ENCODE measurements at regions not wholly inside any gene's neighbourhood (a gene's known extent, or its start where the extent isn't known, plus 50 kb on each side); places are given as distances from the start of the nearest gene placed in this dataset.
"Not testable (repeated sequence)": the region's sequence is repeated elsewhere in the genome, so short reads cannot be mapped to it uniquely, and the experiment has no call there.

DNA sequence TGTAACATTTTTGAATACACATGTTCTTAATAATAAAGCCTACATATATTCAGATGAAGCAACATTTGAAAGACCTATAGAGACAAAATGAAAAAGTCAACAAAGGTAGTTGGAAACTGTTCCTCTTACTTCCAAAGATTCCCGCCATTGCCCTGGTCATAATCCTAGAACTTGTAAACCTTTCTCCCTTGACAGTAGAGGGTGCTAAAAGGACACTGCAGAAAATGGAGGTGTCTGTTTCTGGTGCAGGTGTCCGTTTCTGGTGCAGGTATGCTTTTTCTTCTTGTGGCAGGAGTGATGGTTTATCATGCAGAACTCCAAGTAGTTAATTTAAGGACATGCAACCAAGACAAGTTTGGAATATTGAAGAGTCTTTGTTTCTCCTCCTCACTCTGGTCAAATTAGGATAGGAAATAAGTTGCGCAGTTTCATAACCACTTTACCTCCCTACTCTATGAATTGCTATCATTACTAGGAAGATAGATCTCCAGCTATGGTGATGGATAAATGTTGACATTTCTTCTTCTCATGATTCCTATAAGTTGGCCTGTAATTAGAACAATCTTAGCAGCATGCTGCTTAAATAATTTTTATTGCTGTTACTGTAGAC, 56.0 kb upstream of the FAM174A start:
- DNase-seq = peak; percentile 5

DNA sequence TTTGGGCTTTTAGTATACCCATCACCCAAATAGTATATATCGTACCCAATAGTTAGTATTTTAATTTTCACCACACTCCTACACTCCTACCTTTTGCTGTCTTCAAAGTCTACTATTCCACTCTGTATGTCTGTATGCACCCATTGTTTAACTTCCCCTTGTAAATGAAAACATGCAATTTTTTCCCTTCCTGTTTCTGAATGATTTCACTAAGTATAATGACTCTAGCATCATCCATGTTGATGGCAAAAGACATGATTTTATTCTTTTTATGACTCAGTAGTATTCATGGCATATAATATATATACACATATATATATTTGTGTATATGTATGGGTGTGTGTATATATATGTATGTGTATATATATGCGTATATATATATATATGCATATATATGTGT, 63.1 kb upstream of the FAM174A start:
- DNase-seq = no peak

DNA sequence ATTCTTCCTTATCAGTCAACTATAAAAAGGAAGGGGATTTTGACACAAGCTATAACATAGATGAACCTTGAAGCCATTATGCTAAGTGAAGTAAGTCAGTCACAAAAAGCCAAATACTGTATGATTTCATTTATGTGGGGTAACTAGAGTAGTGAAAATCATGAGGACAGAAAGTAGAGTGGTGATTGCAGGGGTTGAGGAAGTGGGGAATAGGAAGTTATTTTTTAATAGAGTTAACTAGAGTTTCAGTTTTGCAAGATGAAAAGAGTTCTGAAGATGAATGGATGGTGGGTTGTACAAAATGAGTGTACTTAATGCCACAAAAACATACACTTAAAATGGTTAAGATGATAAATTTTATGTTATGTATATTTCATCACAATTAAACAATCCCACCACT, 65.4 kb upstream of the FAM174A start:
- no peak for DNase-seq

DNA sequence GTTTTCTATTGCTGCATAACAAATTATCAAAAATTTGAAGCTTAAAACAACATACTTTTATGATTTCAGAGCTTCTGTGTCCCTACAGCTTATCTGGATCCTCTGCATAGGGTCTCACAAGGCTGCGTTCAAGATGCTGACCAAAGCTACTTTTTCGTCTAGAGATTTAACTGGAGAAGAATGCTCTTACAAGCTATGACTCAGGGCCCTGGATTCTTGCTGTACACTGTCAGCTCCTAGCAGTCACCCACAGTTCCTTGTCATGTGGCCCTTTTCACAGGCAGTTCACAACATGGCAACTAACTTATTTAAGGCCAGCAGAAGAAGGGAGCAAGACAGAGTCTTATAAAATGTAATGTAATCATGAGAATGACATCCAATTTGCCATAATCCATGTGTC, 70.8 kb upstream of the FAM174A start:
- DNase-seq = no peak

DNA sequence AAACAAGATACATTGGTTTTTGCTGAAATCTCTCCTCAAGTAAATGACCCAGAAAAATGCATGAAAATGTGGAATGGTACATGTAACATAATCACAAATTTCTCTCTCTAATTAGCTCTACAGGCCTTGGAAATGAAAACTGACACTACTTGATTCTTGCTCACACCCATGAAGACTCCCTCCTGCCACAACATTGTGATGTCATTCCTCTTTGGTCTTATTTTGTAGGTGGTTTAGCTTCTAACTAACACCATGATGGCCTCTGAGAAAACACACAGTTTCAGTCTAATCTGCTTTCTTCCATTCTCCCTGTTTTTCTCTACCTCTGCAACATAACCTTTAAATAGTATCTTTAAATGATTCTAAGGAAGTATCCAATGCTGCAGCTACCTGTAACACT, 78.6 kb upstream of the FAM174A start:
- DNase-seq = no peak

DNA sequence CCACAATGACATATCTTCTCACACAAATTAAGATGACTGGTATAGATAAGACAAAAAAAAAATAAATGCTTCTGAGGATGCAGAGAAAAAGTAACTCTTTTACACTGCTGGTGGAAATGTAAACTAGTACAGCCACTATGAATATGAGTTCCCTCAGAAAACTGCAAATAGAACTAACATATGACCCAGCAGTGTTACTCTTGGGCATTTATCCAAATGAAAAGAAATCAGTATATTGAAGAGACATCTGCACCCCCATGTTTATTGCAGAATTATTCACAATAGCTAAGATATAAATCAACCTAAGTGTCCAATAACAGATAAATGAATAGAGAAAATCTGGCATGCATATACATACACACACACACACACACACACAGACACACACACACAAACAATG, 83.0 kb upstream of the FAM174A start:
- no peak for DNase-seq

DNA sequence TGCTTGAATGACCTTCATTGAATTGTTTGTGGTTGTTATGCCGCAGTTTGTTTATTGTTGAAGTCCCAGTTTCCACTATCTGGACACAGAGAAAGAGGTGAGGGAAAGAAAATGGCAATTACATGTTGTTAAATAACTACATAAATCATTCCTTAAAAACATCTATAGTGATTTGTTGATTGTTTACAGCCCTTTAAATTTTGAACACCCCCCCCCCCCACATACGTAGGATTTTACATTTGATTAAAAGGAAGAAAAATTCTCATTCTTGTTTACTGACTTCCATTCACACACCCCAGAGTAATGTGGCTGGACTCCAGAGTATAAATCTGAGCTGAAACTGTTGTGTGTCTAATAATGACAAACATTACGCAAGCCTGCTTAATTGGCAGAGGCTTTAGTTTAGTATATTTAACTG, 87.1 kb upstream of the FAM174A start:
- no peak for DNase-seq

DNA sequence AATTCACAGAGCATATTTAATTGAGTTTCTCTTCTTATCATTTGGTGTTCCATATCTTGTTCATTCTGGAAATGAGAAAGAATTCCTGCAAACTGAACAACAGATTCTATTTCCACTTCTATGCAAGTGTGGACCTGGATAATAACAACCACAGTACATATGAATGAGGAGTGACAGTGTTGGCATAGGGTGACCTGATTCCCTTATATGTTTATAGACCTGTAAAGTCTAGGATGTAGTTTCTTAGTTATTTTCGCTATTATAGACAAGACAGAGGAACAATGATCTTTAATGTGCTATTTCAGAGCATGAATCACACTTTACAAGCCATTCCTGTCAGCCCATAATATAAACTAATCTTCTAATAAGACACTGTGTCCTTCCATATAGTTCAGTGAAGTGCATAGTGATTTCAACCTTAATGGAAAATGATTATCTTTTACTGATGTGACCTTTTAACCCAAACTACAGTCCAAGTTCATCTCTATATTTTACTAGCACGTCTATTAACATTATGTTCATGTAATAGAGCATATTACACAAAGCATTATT, 88.2 kb upstream of the FAM174A start:
- no peak for DNase-seq

DNA sequence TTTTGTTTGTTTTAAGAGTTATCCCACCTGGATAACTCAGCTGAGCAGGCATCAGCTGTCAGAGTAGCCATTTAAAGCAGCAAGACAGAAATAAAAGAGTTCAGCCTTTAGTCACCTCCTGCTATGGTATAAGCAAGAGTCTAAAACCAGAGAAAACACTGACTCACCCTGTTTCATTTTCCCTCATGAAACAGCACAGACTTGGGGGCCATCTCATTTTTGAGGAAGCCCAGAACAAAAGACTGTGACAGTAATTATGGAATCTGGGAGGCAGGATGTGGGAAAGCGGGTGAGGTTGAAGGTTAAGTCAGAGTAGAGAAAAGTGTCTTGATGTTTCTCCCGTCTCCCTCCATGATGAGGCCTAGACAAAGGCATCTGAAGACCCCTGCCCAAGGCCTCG, 90.2 kb upstream of the FAM174A start:
- DNase-seq = no peak

DNA sequence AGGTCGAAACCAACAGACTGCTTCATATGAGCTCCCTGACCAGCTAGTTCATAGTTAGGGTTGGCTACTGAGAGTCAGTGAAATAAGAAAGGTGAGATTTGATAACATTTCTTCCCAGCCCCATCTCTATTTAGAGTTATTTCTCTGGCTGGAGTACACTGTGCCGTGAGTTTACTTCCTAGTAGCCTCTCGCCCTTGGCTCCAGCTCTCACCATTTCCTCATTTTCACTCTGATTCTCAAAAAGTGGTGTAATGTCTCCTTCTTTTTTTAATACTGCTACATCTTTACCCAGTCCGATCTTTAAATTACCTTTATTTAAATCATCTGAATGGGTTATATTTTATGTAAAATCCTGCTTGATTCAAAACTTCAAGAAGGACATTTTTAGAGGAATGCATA, 100.4 kb upstream of the FAM174A start:
- no peak for DNase-seq

DNA sequence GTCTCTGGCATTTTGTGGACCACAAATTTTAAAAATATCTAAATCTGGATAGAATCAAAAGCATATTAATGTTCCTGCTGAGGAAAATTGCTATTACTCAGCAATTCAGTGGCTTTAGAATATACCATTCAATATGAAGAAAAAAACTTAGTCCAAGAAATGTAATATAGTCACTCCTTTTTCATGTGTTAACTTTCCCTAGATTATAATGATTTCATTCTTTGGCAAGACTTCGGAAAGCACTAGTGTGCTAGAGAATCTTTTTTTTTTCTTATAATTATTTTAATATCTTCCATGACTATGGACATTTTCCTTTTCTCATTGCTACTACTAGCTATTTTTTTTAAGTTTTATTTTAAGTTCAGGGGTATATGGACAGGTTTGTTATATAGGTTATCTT, 102.4 kb upstream of the FAM174A start:
- DNase-seq = no peak

DNA sequence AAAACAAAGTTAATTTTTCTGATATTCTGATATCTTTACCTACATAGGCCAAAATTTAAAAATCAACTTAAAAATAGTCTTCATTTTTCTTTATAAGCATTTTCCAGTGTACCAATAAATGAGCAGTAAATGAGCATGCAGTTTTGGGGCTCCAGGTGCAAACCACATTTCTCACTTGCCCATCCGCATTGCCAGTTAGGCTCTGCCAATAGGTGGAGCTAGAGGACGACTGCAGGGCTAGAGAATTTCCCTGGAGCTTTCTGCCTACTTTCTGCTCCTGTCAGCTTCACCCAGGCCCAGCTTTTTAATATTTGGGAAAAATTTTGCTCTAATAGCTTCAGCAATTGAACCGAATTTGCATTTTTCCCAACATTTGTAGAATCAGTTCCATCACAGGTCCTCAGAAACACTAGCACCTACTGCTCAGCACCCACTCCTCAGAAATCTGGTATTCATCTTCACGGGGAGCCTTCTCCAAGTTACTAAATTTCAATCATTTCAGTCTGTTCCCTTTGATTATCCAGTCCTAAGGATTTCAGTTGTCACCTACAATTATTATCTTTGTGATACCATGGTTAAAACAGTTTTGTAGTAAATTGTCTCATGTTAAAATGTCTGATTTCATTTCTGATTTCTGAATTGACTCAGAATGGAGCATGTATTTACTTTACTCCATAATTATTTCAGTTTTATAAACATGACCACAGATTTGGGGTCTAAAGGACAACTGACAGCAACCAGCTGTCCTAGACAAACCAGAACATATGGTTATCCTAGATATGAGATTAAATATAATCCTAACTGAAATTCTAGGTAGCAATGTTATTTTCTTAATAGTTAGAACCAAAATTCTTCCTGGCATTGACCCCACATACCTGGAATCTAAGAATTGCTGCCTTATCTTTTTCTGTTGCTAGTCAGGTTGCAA, 104.6 kb upstream of the FAM174A start:
- peak; percentile 4 for DNase-seq

DNA sequence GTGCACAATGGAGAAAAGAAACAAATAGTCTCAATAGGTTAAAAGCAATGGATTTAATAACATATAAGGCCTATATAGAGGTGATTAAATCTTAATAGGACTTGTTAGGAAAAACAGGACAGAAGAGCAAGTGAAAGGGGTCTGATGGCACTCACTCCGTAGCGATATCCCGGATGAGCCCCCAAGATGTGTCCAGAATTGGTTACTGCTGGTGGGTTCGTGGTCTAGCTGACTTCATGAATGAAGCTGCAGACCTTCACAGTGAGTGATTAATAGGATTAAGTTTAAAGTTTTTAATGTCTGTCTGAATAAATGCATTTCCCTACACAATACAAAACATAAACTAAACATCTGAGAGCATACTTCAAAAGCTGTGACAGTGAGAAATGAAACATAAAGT, 110.4 kb upstream of the FAM174A start:
- no peak for DNase-seq

DNA sequence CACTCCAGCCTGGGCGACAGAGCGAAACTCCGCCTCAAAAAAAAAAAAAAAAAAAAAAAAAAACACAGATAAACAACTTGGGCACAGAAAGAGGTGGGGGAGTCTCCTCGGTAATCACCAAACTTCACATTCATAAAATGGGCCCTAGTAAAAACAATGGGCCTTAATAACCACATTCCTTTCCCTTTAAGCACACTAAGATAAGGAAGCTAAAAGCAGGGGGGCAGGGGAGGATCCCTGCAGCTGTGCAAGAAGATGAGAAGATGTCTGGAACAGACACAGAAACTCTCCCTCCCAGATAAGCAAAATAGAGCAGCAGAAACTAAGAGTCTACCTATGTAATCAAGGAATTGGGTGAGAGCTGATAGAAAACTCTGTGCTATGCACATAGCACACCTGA, 111.2 kb upstream of the FAM174A start:
- no peak for DNase-seq

DNA sequence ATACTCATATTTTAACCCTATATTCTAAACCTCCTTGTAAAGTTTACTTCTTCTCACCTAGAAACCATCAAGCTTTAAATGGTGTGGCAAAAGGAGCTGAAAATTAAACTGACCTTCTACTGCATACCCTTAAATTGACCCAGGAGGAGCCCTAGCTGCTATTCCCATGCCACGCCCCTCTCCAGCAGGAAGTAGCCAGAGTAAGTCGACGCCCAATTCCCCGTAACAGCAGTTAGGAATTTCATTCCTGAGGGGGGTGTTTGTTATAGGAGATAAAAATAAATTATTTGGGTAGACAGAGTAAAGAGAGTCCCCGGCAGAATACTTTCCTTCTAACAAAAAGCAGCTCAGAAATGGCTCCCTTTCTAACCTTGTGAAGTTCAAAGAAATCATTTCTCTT, 111.8 kb upstream of the FAM174A start:
- no peak for DNase-seq

DNA sequence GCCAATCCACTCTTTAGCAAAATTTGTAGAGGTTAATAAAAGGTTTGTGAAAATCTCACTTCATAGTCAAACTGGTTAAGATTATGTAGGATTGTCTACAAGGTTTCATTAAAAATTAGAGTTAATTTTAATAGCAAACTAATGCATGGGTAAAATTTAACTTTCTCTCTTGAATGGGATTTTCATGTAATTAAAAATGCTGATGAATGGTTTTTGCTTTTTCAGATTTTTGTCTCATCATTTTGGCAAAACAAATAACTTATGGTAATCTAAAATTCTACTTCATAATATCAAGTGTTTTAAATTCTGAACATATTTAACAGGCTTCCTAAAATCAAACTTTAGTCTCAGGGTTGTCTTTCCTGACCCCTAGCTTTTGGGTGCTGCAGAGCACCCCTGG, 113.8 kb upstream of the FAM174A start:
- DNase-seq = no peak

DNA sequence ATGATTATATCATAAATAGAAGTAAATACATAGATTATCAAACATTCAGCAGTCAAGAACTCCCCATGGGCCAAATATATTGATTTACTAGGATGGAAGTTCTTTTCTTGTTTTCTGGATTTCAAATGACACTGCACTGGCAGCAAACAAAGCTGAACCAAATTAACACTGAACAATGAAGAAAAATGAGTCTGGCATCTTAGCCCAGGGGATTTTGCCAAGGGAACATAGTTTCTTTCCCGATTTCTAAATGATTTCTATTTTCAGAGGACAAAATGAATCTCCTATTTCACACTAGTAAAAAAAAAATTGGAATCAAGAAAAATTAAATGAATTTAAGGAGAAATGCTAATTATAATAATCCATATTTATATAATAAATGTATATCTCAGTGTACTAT, 116.9 kb upstream of the FAM174A start:
- no peak for DNase-seq

DNA sequence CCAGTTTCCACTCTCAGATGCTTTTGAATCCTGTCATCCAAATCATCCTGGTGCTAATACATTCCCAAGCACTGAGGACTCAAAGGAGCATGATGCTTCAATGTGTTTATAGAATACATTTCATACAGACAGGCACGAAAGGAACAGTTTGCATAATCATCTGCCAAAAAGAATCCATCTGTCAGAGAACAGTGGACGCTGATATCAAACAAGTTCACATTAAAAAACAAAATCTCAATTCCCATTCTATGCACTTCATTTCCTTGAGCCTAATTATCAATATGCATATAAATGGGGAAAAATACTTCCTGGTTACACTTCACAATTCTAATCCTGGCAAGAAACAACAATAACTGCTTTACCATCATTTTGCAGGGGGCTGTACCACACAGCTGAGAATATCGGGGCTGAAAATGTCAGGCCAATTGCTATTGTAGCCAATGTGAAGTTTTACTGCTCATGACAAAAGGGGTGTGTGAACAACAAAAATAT, 125.5 kb upstream of the FAM174A start:
- DNase-seq = no peak

DNA sequence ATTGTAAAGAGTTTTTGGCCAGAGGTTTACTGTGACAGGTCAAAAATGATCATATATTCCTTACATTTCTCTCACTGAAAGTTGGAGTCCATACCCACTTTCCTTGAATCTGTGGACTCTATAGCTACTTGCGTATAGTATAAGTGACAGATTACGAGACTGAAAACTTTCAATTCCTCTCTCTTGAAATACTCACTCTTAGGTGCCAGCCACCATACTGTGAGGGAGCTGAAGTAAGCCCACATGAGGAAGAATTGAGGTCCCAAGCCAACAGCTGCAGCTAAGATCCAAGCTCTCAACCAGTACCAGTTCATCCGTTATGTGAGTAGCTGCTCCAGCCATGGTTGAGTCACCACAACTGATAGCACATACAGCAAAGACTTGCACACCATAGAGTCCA, 128.1 kb upstream of the FAM174A start:
- DNase-seq = no peak

DNA sequence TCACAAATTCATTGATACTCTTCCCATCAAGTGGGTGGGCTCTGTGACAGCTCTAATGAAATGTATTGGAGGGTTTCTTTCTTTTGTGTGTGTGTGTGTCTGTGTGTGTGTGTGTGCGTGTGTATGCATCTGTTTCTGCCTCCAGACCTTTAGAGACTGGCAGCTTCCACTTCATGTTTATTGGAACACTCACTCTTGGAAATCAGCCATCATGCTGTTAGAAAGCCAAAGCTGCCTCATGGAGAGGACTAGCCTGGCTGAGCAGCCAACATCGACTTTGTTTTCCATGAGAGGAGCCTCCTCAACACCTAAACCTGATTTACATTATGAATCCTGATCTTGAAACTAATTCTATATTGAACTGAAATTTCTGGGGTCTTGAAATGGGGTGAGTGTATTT, 128.5 kb upstream of the FAM174A start:
- no peak for DNase-seq

DNA sequence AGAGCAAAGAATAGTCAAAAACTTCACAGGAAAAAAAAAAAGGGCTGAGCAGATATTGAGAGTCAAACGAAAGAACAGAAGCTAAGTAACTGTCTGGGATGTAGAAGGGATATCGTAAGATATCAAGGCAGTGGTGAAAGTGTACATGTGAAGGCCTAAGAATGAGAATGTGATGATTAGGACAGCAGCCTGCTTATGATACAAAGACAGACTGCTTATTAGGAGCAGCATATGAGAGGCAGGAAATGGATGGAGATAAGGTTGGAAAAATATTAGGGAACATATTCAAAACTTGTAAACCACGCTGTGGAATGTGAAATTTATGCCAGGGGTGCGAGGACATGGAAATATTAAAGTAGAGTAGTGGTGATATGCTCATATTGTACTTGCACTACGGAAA, 133.1 kb upstream of the FAM174A start:
- no peak for DNase-seq

DNA sequence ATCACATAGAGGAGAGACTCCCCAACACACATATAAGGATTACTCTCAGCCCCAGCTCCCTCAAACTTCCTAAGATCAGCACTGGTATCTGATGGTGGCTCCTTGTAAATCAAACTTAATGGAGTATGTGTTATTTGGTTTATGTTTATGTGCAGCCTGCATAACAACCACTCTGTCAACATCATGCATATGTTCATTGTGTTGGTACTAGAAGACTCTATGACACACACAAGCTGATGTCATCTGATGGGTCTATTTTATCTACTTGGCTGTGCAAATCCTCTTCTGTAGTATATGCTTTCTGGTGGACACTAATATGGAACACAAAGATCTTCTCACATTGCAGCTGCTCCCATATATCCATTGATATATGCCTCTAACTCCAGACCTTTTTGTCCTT, 134.0 kb upstream of the FAM174A start:
- no peak for DNase-seq

DNA sequence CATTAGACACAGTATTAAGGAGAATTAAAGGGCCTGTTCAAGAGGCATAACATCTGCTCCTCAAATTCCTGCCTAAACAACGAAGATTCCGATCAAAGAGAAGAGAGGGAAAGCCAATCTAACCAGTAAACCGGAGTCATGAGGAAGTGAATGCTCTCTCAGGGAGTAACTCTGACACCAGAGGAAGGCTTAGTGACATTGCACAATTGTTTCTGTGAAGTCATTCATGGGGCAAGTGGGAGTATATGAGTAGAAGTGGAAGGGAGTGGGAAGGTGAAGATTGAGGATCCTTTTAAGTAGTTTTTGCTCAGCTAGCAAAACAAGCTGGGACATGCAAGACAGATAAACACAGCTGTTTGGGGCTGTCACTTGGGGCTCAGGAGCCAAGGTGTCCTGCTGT, 136.4 kb upstream of the FAM174A start:
- DNase-seq = not testable (repeated sequence)

DNA sequence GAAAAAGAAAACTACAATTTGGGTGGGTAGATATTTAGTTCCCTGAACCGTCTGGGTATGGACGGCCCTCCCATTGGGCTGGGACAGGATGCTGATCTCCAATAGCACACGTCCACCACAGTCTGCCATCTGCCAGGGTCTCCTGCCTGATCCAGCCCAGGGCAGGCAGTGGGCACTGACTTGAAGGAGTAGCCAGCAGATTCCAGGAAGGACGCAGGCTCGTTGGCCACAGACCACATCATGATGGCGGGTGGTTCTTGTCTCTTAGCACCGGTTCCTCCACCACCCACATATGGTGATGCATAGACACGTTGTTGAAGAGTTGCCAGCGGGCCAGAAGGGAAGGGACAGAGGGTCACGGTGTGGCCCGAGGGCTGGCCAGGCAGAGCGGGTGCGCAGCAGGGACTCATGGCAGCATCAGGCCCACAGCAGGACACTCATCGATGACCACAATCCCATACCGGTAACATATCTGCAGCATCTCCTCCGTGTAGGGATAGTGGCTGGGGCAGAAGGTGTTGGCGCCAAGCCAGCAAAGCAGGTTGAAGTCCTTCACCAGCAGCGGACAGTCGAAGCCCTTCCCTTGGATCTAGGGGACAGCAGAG, 155.8 kb upstream of the FAM174A start:
- not testable (repeated sequence) for DNase-seq

Data from GDM1 (cell line).